ENCODE measurements at regions not wholly inside any gene's neighbourhood (a gene's known extent, or its start where the extent isn't known, plus 50 kb on each side); places are given as distances from the start of the nearest gene placed in this dataset.

DNA sequence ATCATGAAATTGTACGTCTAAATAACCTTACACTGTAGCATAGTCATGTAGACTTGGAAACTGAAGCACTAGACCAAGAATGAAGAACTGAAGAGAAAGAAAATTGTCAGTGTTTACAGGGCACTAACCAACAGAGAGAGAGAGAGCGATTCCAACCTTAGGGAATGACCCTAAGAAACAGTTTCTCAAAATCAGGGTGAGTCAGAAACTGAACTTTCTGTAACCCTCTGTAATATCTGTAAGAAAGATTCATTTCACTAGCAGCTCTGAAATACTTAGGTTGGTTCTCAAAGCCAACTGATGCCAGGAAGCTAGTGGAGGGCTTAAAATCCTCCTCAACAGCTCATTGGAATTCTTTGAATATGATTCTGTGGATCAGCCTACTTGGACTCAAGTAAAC lies 936.9 kb downstream of the EFNB2 start:
- H3K36me3 ChIP-seq (ENCODE audit: insufficient read depth, low read length): no peaks in the 10 kb centered on the region
- H3K79me2 ChIP-seq (ENCODE audit: insufficient read depth, low read length): no peaks in the 10 kb centered on the region
- TF ChIP-seq EZH2 (IDR thresholded peaks at IDR 0.05; ENCODE audit: borderline replicate concordance, low read depth, low read length, severe bottlenecking): no peak
- TF ChIP-seq, protein P1, sequence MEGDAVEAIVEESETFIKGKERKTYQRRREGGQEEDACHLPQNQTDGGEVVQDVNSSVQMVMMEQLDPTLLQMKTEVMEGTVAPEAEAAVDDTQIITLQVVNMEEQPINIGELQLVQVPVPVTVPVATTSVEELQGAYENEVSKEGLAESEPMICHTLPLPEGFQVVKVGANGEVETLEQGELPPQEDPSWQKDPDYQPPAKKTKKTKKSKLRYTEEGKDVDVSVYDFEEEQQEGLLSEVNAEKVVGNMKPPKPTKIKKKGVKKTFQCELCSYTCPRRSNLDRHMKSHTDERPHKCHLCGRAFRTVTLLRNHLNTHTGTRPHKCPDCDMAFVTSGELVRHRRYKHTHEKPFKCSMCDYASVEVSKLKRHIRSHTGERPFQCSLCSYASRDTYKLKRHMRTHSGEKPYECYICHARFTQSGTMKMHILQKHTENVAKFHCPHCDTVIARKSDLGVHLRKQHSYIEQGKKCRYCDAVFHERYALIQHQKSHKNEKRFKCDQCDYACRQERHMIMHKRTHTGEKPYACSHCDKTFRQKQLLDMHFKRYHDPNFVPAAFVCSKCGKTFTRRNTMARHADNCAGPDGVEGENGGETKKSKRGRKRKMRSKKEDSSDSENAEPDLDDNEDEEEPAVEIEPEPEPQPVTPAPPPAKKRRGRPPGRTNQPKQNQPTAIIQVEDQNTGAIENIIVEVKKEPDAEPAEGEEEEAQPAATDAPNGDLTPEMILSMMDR (IDR thresholded peaks at IDR 0.05; ENCODE audit: borderline replicate concordance, extremely low read depth, low read length, poor library complexity, severe bottlenecking): no peak
- no peaks in the 10 kb centered on the region for H4K20me1 ChIP-seq (ENCODE audit: insufficient read depth, low read length)
- H3K4me1 ChIP-seq (ENCODE audit: insufficient read depth, low read length): no peaks in the 10 kb centered on the region
- no peak overlapping the region for H3K4me3 ChIP-seq (ENCODE audit: low read depth in 1 of 2, low read length in 2 of 2)
- no peaks in the 10 kb centered on the region for H3K9me3 ChIP-seq (ENCODE audit: insufficient read depth, low read length, severe bottlenecking)
- no peak overlapping the region for H2AFZ ChIP-seq (ENCODE audit: low read depth, low read length)
- ATAC-seq (ENCODE audit: insufficient read depth, low read depth): no peak
- H3K27me3 ChIP-seq (ENCODE audit: insufficient read depth, low read length, poor library complexity): no peaks in the 10 kb centered on the region
- H3K9ac ChIP-seq (ENCODE audit: low read depth, low read length): no peak overlapping the region
- no peak overlapping the region for H3K4me2 ChIP-seq (ENCODE audit: insufficient read depth, low read length)
- H3K27ac ChIP-seq (ENCODE audit: low read length): no peak overlapping the region
- DNase-seq: no peak

DNA sequence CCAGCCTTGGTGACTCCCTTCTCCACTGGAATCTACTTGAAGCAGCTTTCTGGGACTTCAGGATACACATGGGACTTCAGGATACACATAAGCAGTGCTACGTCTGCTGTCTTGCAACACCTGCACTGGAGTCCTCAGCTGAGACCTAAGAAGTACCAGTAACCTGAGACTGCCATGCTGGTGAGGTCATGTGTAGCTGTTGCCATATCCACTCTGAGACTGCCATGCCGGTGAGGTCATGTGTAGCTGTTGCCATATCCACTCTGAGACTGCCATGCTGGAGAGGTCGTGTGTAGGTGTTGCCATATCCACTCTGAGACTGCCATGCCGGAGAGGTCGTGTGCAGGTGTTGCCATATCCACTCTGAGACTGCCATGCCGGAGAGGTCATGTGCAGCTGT lies 937.9 kb downstream of the EFNB2 start:
- Histone ChIP-seq H3K27me3 (ENCODE audit: insufficient read depth, low read length, poor library complexity) (no peaks in the 10 kb centered on the region), H3K4me2 (ENCODE audit: insufficient read depth, low read length) (no peak overlapping the region), H3K4me3 (ENCODE audit: low read depth in 1 of 2, low read length in 2 of 2) (no peak overlapping the region), H2AFZ (ENCODE audit: low read depth, low read length) (no peak overlapping the region), H3K36me3 (ENCODE audit: insufficient read depth, low read length) (no peaks in the 10 kb centered on the region), H3K9me3 (ENCODE audit: insufficient read depth, low read length, severe bottlenecking) (no peaks in the 10 kb centered on the region), H4K20me1 (ENCODE audit: insufficient read depth, low read length) (no peaks in the 10 kb centered on the region), H3K79me2 (ENCODE audit: insufficient read depth, low read length) (no peaks in the 10 kb centered on the region), H3K9ac (ENCODE audit: low read depth, low read length) (no peak overlapping the region), H3K4me1 (ENCODE audit: insufficient read depth, low read length) (no peaks in the 10 kb centered on the region), H3K27ac (ENCODE audit: low read length) (no peak overlapping the region)
- ATAC-seq (ENCODE audit: insufficient read depth, low read depth): no peak
- DNase-seq: no peak
- TF ChIP-seq EZH2 (IDR thresholded peaks at IDR 0.05; ENCODE audit: borderline replicate concordance, low read depth, low read length, severe bottlenecking): no peak

DNA sequence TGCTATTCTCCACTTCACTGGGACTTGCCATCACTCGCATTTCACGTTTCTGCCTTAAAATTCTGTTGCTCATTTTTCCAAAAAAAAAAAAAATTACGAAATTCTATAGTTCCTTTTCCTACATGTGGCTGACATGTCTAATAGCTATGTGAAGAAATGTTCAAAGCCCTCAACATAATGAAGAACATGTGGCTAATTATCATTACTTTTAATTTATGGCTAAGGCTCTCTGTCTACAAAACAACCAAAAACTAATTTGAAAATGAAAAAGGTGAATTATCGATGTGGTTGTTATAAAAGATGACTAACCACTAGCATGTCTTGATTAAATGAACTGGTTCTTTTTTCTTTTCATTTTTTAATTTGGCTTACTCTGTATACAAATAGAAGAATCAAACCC lies 940.0 kb downstream of the EFNB2 start:
- no peak for ATAC-seq (ENCODE audit: insufficient read depth, low read depth)
- no peaks in the 10 kb centered on the region for H3K79me2 ChIP-seq (ENCODE audit: insufficient read depth, low read length)

DNA sequence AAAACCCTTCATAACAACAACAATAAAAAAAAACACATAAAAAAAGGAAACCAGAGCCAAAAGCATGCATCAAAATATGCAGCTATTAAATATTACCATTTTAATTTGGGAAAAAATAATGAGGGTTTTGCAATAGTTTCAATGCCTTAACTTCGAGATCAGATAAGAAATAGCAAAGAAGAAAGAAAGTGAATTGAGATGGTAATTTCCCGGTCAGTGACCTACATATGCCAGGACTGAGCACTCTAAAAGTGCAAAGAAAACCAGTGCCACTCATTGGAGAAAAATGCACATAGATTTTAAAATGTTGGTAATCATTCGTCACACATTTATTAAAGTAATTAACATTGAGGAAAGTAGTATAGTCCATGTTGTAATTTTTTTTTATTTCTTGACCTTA lies 944.2 kb downstream of the EFNB2 start:
- no peaks in the 10 kb centered on the region for H3K4me1 ChIP-seq (ENCODE audit: insufficient read depth, low read length)
- H3K36me3 ChIP-seq (ENCODE audit: insufficient read depth, low read length): no peaks in the 10 kb centered on the region
- H4K20me1 ChIP-seq (ENCODE audit: insufficient read depth, low read length): no peaks in the 10 kb centered on the region
- TF ChIP-seq, protein P1 (IDR thresholded peaks at IDR 0.05; ENCODE audit: borderline replicate concordance, extremely low read depth, low read length, poor library complexity, severe bottlenecking): no peak
- TF ChIP-seq EZH2 (IDR thresholded peaks at IDR 0.05; ENCODE audit: borderline replicate concordance, low read depth, low read length, severe bottlenecking): no peak
- no peak for DNase-seq
- H3K9ac ChIP-seq (ENCODE audit: low read depth, low read length): no peak overlapping the region
- no peak overlapping the region for H3K4me3 ChIP-seq (ENCODE audit: low read depth in 1 of 2, low read length in 2 of 2)
- no peak overlapping the region for H3K27ac ChIP-seq (ENCODE audit: low read length)
- no peak overlapping the region for H2AFZ ChIP-seq (ENCODE audit: low read depth, low read length)
- no peak overlapping the region for H3K4me2 ChIP-seq (ENCODE audit: insufficient read depth, low read length)
- no peak for ATAC-seq (ENCODE audit: insufficient read depth, low read depth)
- H3K9me3 ChIP-seq (ENCODE audit: insufficient read depth, low read length, severe bottlenecking): no peaks in the 10 kb centered on the region
- H3K79me2 ChIP-seq (ENCODE audit: insufficient read depth, low read length): no peaks in the 10 kb centered on the region
- no peaks in the 10 kb centered on the region for H3K27me3 ChIP-seq (ENCODE audit: insufficient read depth, low read length, poor library complexity)

More for the DNA sequence above, 940.0 kb downstream of the EFNB2 start:
- no peak overlapping the region for H3K27ac ChIP-seq (ENCODE audit: low read length)
- no peak overlapping the region for H3K4me3 ChIP-seq (ENCODE audit: low read depth in 1 of 2, low read length in 2 of 2)
- no peak overlapping the region for H3K9ac ChIP-seq (ENCODE audit: low read depth, low read length)
- TF ChIP-seq, protein P1 (IDR thresholded peaks at IDR 0.05; ENCODE audit: borderline replicate concordance, extremely low read depth, low read length, poor library complexity, severe bottlenecking): no peak
- no peak for TF ChIP-seq EZH2 (IDR thresholded peaks at IDR 0.05; ENCODE audit: borderline replicate concordance, low read depth, low read length, severe bottlenecking)
- H3K4me2 ChIP-seq (ENCODE audit: insufficient read depth, low read length): no peak overlapping the region
- no peaks in the 10 kb centered on the region for H3K27me3 ChIP-seq (ENCODE audit: insufficient read depth, low read length, poor library complexity)
- no peak for DNase-seq
- no peaks in the 10 kb centered on the region for H3K4me1 ChIP-seq (ENCODE audit: insufficient read depth, low read length)
- H4K20me1 ChIP-seq (ENCODE audit: insufficient read depth, low read length): no peaks in the 10 kb centered on the region
- no peaks in the 10 kb centered on the region for H3K9me3 ChIP-seq (ENCODE audit: insufficient read depth, low read length, severe bottlenecking)
- no peak overlapping the region for H2AFZ ChIP-seq (ENCODE audit: low read depth, low read length)
- H3K36me3 ChIP-seq (ENCODE audit: insufficient read depth, low read length): no peaks in the 10 kb centered on the region
